ENCODE measurements at regions not wholly inside any gene's neighbourhood (a gene's known extent, or its start where the extent isn't known, plus 50 kb on each side); places are given as distances from the start of the nearest gene placed in this dataset.
"Not testable (repeated sequence)": the region's sequence is repeated elsewhere in the genome, so short reads cannot be mapped to it uniquely, and the experiment has no call there.

DNA sequence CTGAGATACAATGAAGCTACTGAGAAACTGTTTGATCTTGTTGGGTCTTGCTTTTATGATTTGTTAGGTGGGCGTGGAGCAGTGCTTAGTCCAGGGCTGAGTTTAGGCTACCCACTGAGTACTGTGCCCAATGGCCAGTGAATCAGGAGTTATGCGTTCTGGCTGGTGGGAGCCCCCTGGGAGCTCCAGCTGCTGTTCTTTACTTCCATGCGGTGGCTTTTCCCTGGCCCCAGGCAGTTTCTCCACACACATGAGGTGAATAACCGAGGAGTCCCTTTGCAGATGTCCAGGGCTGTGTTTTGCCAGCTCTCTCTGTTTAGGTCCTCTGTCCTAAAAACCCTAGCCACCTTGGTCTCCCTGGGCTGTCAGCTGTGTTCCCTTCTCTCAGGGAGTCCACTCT is 106.5 kb downstream of the KLF13 start:
- H3K36me3 Mint-ChIP-seq (ENCODE audit: low read depth), result no peaks in the 10 kb centered on the region
- H3K4me1 Mint-ChIP-seq (ENCODE audit: low read depth), result peaks cover 64% of the 10 kb centered on the region
- no peaks in the 10 kb centered on the region for H3K9me3 Mint-ChIP-seq

DNA sequence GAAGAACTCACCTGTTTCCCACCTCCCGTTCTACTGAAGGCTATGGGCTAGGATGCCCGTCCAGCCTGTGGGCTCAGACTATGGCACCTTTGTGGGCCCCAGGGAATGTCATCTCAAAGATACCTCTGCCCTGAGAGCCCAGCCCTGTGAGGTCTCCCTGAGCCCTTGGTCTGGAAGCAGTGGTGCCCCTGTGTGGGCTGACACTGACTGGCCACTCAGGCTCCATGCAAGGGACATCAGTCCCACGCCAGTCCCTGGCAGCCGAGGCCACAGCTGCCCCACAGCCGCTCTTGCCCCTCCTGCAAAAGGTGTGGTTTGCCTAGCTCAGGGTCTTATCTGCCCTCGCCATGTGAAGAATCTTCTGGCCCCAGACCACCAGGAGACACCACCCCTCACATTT is 106.9 kb downstream of the KLF13 start:
- H3K27ac Mint-ChIP-seq, result peak overlapping the region; percentile 94
- peaks cover 68% of the 10 kb centered on the region for H3K4me1 Mint-ChIP-seq (ENCODE audit: low read depth)
- H3K36me3 Mint-ChIP-seq (ENCODE audit: low read depth), result no peaks in the 10 kb centered on the region
- intact Hi-C loops (cut with micrococcal nuclease), result no loop called here
- no peaks in the 10 kb centered on the region for H3K9me3 Mint-ChIP-seq
- H3K27me3 Mint-ChIP-seq, result no peaks in the 10 kb centered on the region
- H3K4me3 Mint-ChIP-seq, result no peak overlapping the region

More for the DNA sequence above, 106.5 kb downstream of the KLF13 start:
- Mint-ChIP-seq H3K4me3 (no peak overlapping the region), H3K27ac (peak overlapping the region; percentile 94), H3K27me3 (no peaks in the 10 kb centered on the region)
- intact Hi-C loops (cut with micrococcal nuclease), result no loop called here

DNA sequence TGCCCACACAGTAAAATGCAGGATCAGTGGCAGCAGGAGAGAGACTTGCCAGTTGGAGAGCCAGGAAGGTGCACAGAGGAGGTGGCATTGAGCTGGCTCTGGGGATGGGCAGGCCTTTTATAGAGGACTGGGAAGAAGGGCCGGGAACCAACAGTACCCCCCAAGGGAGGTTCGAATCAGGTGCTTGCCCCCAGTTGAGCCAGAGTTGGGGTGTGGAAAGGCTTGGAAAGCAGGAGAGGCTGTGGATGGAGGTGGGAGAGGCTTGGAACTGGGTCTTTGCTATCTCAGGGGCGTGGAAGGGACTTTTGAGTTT is 107.6 kb downstream of the KLF13 start:
- intact Hi-C loops (cut with micrococcal nuclease), result loop anchor here (2.0 kb wide), 1 partner anchor 107 kb away; the partner anchor contains the start of gene KLF13
- Mint-ChIP-seq H3K36me3 (ENCODE audit: low read depth) (no peaks in the 10 kb centered on the region), H3K4me3 (peak overlapping the region; percentile 40), H3K4me1 (ENCODE audit: low read depth) (peaks cover 74% of the 10 kb centered on the region), H3K9me3 (no peaks in the 10 kb centered on the region), H3K27ac (peak overlapping the region; percentile 94), H3K27me3 (no peaks in the 10 kb centered on the region)

DNA sequence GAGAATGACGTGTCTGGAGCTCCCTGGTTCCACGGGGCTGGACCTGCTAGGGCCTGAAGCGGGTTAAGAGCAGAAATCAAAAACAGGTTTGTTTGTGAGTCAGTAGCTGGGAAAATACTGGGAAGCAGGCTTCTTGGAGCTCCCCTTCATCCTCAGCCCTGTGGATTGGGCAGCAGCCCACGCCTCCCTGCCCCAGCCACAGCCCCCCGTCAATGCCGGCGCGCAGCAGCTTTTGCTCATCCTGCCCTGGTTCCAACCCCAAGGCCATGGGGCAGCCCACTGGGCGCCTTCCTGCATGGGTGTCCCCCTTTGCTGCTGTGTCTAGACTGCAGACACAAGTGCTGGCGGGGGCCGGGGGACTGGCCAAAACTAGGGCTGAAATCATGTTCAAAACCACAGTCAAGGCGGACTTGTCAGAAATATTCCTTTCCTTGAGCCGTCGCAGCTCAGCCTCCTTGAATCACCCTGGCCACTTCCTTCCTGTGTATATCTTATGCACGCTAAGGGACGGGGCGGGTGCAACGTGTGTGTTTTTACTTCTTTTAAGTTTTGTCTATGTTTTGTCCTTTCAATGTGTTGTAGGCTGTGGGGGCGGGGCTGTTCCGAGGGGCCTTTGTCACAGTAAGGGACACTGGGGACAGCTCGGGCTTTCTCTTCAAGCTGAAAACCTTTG is 108.1 kb downstream of the KLF13 start:
- no peaks in the 10 kb centered on the region for H3K9me3 Mint-ChIP-seq
- no peaks in the 10 kb centered on the region for H3K27me3 Mint-ChIP-seq
- H3K36me3 Mint-ChIP-seq (ENCODE audit: low read depth), result no peaks in the 10 kb centered on the region
- H3K4me1 Mint-ChIP-seq (ENCODE audit: low read depth), result peaks cover 79% of the 10 kb centered on the region
- H3K4me3 Mint-ChIP-seq, result peak overlapping the region; percentile 65
- H3K27ac Mint-ChIP-seq, result peak overlapping the region; percentile 94
- intact Hi-C loops (cut with micrococcal nuclease), result loop anchor here (2.0 to 5.0 kb wide), 4 partner anchors 37 to 217 kb away; partner anchors contain the start of gene KLF13

DNA sequence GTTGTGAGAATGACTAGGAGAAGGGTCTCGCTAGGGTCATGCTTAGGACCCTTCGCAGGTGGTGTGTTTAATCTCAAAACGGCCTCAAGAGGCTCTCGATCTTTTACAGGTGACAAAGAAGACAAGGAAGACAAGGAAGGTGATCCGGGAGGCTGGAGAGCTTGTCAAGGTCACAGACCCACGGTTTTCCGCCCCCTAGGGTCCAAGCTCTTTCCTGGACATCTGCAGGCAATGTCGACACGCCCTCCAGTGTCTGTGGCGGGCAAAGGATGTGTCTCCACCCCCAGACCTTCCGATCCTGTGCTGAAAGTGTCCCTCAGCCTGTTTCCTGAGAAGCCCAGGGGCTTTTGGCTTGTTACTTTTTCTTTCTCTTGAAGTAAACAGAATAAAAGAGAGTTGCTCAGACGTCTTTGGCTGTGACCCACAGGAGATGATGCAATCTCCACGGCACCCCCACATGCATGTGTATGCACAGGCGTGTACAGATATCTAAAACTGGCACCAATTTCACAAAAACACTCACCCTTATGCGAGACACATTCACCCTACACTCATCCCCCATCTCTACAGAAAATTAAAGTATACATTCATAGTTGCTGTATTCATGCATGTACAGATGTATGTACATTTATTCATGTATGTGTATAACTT is 108.8 kb downstream of the KLF13 start:
- peak overlapping the region; percentile 94 for H3K27ac Mint-ChIP-seq
- H3K9me3 Mint-ChIP-seq, result no peaks in the 10 kb centered on the region
- no peaks in the 10 kb centered on the region for H3K36me3 Mint-ChIP-seq (ENCODE audit: low read depth)
- no peaks in the 10 kb centered on the region for H3K27me3 Mint-ChIP-seq
- peaks cover 83% of the 10 kb centered on the region for H3K4me1 Mint-ChIP-seq (ENCODE audit: low read depth)
- peak overlapping the region; percentile 65 for H3K4me3 Mint-ChIP-seq
- intact Hi-C loops (cut with micrococcal nuclease), result loop anchor here (2.0 to 5.0 kb wide), 4 partner anchors 38 to 218 kb away; partner anchors contain the start of gene KLF13

DNA sequence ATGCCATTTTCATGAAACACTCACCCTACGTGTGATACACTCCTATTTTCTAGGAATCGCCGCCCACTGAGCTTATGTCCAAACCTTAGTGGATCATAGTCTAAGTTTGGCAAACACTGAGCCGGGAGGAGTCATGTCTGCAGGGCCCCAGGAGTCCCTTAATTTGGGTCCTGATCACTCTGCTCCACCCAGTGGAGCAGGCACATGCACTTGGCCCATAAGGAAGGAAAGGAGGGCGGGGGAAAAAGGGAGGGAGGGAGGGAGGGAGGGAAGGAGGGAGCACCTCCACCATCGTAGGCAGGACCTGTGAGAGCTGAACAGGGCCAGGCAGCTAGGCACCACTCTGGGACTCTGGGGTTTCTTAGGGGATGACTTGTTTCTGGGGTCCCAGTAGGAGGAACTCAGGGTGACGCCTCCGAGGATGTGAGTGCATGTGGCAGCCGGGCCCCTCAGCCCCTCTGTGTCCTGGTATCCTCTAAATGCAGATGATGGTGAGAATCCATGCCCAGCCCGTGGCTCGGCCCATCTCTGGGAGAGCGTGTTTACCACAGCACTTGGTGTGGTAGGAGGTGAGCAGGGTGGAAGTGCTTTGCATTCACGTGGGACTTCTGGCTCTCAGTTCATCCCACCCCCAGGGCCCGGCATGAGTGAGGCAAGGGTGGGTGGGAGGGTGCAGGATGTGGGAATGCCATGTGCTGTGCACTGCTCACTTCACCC is 109.4 kb downstream of the KLF13 start:
- H3K36me3 Mint-ChIP-seq (ENCODE audit: low read depth), result no peaks in the 10 kb centered on the region
- intact Hi-C loops (cut with micrococcal nuclease), result loop anchor here (2.0 to 5.0 kb wide), 4 partner anchors 39 to 219 kb away; partner anchors contain the start of gene KLF13

DNA sequence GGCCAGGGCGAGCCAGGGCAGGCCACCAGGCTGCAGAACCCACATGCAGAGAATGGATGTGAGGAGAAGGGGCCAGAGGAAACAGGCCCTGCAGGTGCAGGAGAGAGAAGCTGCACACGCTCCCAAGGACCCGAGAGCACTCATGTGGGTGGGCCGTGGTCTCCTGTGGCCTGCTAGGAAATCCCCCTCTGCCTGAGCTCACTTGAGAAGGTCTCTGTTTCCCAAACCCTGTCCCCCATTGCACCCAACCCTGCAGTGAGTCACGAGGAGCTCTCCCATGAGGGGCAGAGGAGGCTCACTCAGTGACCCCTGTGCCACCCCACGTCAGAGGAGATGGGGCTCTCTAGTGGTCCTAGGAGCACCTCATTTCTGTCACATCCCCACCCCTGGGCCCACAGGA is 111.1 kb downstream of the KLF13 start:
- Mint-ChIP-seq H3K36me3 (ENCODE audit: low read depth) (no peaks in the 10 kb centered on the region), H3K4me3 (no peak overlapping the region)
- intact Hi-C loops (cut with micrococcal nuclease), result loop anchor here (5.0 kb wide), 3 partner anchors 40 to 220 kb away; no protein-coding TSS in a partner anchor

More for the DNA sequence above, 109.4 kb downstream of the KLF13 start:
- H3K4me3 Mint-ChIP-seq, result peak overlapping the region; percentile 65
- H3K27ac Mint-ChIP-seq, result peak overlapping the region; percentile 94
- peaks cover 89% of the 10 kb centered on the region for H3K4me1 Mint-ChIP-seq (ENCODE audit: low read depth)
- H3K9me3 Mint-ChIP-seq, result no peaks in the 10 kb centered on the region
- H3K27me3 Mint-ChIP-seq, result no peaks in the 10 kb centered on the region

DNA sequence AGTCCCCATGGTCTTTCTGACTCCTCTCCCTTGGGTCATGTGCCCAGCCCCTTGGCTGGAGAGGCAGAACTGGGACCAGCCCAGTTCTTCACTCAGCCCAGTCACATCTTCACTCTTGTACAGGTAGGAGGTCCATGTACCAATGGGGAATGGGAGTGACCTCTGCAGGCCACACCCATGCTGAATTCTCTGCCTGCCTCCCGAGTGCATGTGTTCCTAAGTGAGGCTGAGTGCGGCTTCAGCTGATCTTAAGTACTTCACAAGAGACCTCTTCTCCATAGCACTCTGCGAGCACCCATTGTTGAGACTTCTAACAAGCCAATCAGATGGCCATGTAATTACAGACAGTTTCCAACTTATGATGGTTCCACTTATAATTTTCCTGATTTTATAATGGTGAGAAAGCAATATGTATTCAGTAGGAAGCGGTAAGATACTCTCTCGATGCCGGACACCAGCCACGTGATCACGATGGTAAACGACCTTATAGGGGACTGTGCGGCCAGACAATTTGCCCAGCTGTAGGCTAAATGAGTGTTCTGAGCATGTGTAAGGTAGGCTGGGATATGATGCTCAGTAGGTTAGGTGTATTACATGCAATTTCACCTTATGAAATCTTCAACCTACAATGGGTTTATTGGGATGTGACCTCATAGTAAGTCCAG is 112.1 kb downstream of the KLF13 start:
- Mint-ChIP-seq H3K9me3 (no peaks in the 10 kb centered on the region), H3K4me3 (no peak overlapping the region), H3K27me3 (no peaks in the 10 kb centered on the region), H3K36me3 (ENCODE audit: low read depth) (no peaks in the 10 kb centered on the region), H3K4me1 (ENCODE audit: low read depth) (peaks cover 93% of the 10 kb centered on the region), H3K27ac (peak overlapping the region; percentile 27)
- intact Hi-C loops (cut with micrococcal nuclease), result loop anchor here (1.0 to 5.0 kb wide), 4 partner anchors 41 to 221 kb away; no protein-coding TSS in a partner anchor

More for the DNA sequence above, 111.1 kb downstream of the KLF13 start:
- H3K9me3 Mint-ChIP-seq, result no peaks in the 10 kb centered on the region
- H3K27me3 Mint-ChIP-seq, result no peaks in the 10 kb centered on the region
- peak overlapping the region; percentile 27 for H3K27ac Mint-ChIP-seq
- peaks cover 93% of the 10 kb centered on the region for H3K4me1 Mint-ChIP-seq (ENCODE audit: low read depth)

DNA sequence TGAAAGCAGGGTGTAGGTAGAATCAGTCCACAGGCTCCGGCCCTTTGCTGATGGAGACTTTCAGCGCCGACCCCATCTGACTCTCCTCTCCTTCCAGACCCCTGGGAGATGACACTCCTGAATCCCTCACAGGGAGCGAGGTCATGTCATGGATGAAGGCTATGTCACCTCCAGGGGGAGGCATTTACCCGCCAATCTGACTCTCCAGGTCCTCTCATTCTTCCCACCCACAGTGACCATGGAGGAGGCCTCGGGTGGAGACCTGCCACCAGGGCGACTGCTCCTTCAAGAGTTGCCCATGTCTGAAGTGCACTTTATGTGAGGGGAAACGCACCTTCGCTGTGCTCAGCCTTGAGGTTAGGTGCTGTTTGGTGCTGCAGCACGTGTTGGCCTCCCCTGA is 112.7 kb downstream of the KLF13 start:
- intact Hi-C loops (cut with micrococcal nuclease), result loop anchor here (1.0 to 5.0 kb wide), 4 partner anchors 42 to 222 kb away; no protein-coding TSS in a partner anchor
- Mint-ChIP-seq H3K9me3 (no peaks in the 10 kb centered on the region), H3K4me3 (no peak overlapping the region), H3K27ac (no peak overlapping the region), H3K36me3 (ENCODE audit: low read depth) (no peaks in the 10 kb centered on the region), H3K4me1 (ENCODE audit: low read depth) (peaks cover 92% of the 10 kb centered on the region), H3K27me3 (no peaks in the 10 kb centered on the region)

DNA sequence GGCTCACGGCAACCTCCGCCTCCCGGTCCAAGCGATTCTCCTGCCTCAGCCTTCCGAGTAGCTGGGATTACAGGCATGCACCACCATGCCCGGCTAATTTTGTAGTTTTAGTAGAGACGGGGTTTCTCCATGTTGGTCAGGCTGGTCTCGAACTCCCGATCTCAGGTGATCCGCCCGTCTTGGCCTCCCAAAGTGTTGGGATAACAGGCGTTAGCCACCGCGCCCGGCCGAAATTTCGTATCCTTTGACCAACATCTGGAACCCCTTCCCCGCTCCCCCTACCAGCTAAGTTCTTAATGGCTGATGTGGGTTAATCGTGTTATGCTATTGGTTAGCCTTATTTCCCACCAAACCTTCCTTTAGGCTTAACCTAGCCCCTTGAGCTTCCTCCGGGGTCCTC is 113.6 kb downstream of the KLF13 start:
- Mint-ChIP-seq H3K27ac (peak overlapping the region; percentile 85), H3K4me3 (peak overlapping the region; percentile 78), H3K4me1 (ENCODE audit: low read depth) (peaks cover 84% of the 10 kb centered on the region)
- H3K9me3 Mint-ChIP-seq; intact Hi-C loops (cut with micrococcal nuclease); H3K27me3 Mint-ChIP-seq; H3K36me3 Mint-ChIP-seq (ENCODE audit: low read depth): not testable (repeated sequence)

DNA sequence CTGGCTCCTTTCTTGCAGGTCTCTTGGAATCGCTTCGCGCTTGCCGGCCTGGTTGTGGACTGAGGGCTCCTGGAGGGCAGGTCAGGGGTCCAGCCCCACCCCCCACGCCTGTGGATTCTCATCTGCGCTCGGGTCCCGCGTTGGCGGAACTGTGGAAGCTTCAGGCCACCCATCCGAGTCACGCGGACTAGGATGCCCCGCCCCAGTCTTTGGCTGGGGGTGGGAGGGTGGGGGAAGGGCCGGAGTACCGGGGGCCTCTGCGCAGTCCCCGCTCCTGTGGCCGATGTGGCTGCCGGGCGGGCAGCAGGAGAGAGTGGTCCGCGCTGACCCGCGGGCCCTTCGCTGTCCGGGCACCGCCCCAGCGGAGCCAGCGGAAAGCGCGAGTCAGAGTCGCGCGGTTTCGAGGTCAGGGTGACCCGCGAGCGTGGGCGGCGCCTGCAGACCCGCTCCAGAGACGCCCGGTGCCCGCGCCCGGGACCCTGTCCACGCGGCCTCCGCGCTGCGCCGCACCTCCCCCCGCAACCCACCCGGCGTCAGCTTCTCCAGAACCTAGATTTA is 114.2 kb downstream of the KLF13 start:
- Mint-ChIP-seq H3K4me1 (ENCODE audit: low read depth) (peaks cover 77% of the 10 kb centered on the region), H3K27ac (peak overlapping the region; percentile 85), H3K9me3 (no peaks in the 10 kb centered on the region), H3K27me3 (no peaks in the 10 kb centered on the region), H3K36me3 (ENCODE audit: low read depth) (no peaks in the 10 kb centered on the region), H3K4me3 (peak overlapping the region; percentile 78)
- intact Hi-C loops (cut with micrococcal nuclease), result no loop called here

DNA sequence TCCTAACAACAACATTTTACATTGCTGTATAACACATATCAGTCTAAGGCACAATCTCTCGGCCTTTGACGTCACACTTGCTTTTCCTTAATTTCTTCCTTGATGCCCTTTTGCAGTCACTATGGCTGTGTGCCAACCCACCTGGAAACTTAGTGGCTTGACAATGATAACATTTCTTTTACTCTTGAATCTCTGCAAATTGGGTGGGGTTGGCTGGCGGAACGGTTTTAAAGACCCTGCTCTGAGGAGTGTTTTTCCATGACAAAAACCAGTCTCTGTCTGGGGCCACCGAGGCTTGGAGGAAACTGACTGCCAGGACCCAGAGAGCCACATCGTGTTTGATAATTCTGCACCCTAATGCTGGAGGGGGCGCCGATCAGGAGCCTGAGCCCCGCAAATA is 115.6 kb downstream of the KLF13 start:
- Mint-ChIP-seq H3K4me3 (no peak overlapping the region), H3K4me1 (ENCODE audit: low read depth) (peaks cover 64% of the 10 kb centered on the region), H3K9me3 (no peaks in the 10 kb centered on the region), H3K27ac (no peak overlapping the region), H3K27me3 (no peaks in the 10 kb centered on the region), H3K36me3 (ENCODE audit: low read depth) (no peaks in the 10 kb centered on the region)
- intact Hi-C loops (cut with micrococcal nuclease), result no loop called here

DNA sequence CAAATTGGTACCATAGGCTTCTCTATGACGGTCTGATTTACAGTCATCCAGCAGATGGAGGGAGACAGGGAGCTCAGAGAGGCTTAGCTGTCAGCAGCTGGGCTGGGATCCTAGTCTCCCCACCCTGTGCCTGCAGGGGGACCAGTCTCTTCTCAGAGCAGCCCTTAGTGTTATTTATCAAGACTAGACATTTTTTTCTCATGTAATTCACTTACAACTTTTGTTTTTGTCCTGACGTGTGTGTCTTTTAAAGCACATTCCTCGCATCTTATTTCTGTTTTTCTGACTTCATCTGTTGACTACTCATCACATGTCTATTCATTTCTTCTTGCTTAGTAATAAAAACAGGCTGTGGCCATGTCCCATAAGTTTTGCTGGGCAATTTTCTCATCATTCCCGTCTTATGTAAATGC is 116.1 kb downstream of the KLF13 start:
- H3K4me3 Mint-ChIP-seq, result no peak overlapping the region
- no peaks in the 10 kb centered on the region for H3K36me3 Mint-ChIP-seq (ENCODE audit: low read depth)
- H3K27ac Mint-ChIP-seq, result peak overlapping the region; percentile 81
- intact Hi-C loops (cut with micrococcal nuclease), result no loop called here
- no peaks in the 10 kb centered on the region for H3K9me3 Mint-ChIP-seq
- no peaks in the 10 kb centered on the region for H3K27me3 Mint-ChIP-seq
- peaks cover 59% of the 10 kb centered on the region for H3K4me1 Mint-ChIP-seq (ENCODE audit: low read depth)
